Tibial artery (tissue), 4 donors: ENCODE measurements at regions not wholly inside any gene's neighbourhood (a gene's known extent, or its start where the extent isn't known, plus 50 kb on each side); places are given as distances from the start of the nearest gene placed in this dataset.

Experiments
- DNase-seq, 2 donors: peaks; one replicate each; pipeline ENCODE4 v3.0.0-alpha.2; 2019
- H3K27ac ChIP-seq, 2 donors: fragments of 200-600 bp; sonication (generic) in 1 of 2; 1 replicate in 1 of 2; 2 replicates in 1 of 2; pipeline ENCODE4 v1.5.1; 2018 to 2019; ENCODE audit warnings: mild to moderate bottlenecking in 1 of 2
- H3K27me3 ChIP-seq, 2 donors: fragments of 200-600 bp; sonication (generic) in 1 of 2; one replicate each; pipeline versions ENCODE4 v1.5.1 to v1.6.0; 2016 to 2019
- H3K36me3 ChIP-seq, 3 donors: fragments of 200-600 bp; sonication (generic) in 2 of 3; one replicate each; pipeline ENCODE4 v1.5.1; 2016 to 2019; ENCODE audit warnings: mild to moderate bottlenecking in 2 of 3
- H3K4me1 ChIP-seq, 4 donors: fragments of 200-600 bp; sonication (generic) in 2 of 4; 1 replicate in 3 of 4; 2 replicates in 1 of 4; pipeline ENCODE4 v1.5.1; 2016 to 2019
- H3K4me3 ChIP-seq, 2 donors: fragments of 200-600 bp; sonication (generic) in 1 of 2; 1 replicate in 1 of 2; 2 replicates in 1 of 2; pipeline ENCODE4 v1.5.1; 2018 to 2019; ENCODE audit warnings: mild to moderate bottlenecking in 2 of 2
- H3K9me3 ChIP-seq, 3 donors: fragments of 200-600 bp; sonication (generic) in 1 of 3; one replicate each; pipeline ENCODE4 v1.5.1; 2016 to 2019
- CTCF ChIP-seq, 2 experiments: fragments of 200-600 bp in 1 of 2; fragments of 450-650 bp in 1 of 2; IDR thresholded peaks; one replicate each; pipeline ENCODE4 v1.5.1; 2017 to 2019; ENCODE audit warnings: antibody characterized with exemption in 2 of 2, mild to moderate bottlenecking in 1 of 2, moderate library complexity in 1 of 2
- intact Hi-C: fragments of 100-400 bp; cut with DNase I; formaldehyde crosslinking; loops from one replicate; pipeline ENCODE4 v1.15.0; 2023; ENCODE audit warnings: low total_unique reads

- no peak for DNase-seq
- no peaks in the 10 kb centered on the region for H3K9me3 ChIP-seq
- TF ChIP-seq CTCF (IDR thresholded peaks at IDR 0.05) = no peak
- H3K4me3 ChIP-seq = no peak overlapping the region
- no peaks in the 10 kb centered on the region for H3K27me3 ChIP-seq
- no peak overlapping the region for H3K27ac ChIP-seq
- intact Hi-C loops = no loop called here
- H3K4me1 ChIP-seq = no peaks in the 10 kb centered on the region
- H3K36me3 ChIP-seq = no peaks in the 10 kb centered on the region
Measured at GRCh38 chr14:26938054-26938453, 340.2 kb upstream of the NOVA1 start.

GRCh38 chr14:26939755-26940154 is 341.9 kb upstream of the NOVA1 start:
- H3K36me3 ChIP-seq = no peaks in the 10 kb centered on the region
- DNase-seq = no peak
- no peaks in the 10 kb centered on the region for H3K4me1 ChIP-seq
- no peaks in the 10 kb centered on the region for H3K9me3 ChIP-seq
- H3K4me3 ChIP-seq = no peak overlapping the region
- no peak for TF ChIP-seq CTCF (IDR thresholded peaks at IDR 0.05)
- H3K27ac ChIP-seq = no peak overlapping the region
- no peaks in the 10 kb centered on the region for H3K27me3 ChIP-seq
- intact Hi-C loops = no loop called here

GRCh38 chr14:26941521-26941920 is 343.7 kb upstream of the NOVA1 start:
- H3K4me3 ChIP-seq = no peak overlapping the region
- no peaks in the 10 kb centered on the region for H3K27me3 ChIP-seq
- no peaks in the 10 kb centered on the region for H3K4me1 ChIP-seq
- no peaks in the 10 kb centered on the region for H3K36me3 ChIP-seq
- TF ChIP-seq CTCF (IDR thresholded peaks at IDR 0.05) = no peak
- intact Hi-C loops = no loop called here
- no peak for DNase-seq
- H3K9me3 ChIP-seq = no peaks in the 10 kb centered on the region
- H3K27ac ChIP-seq = no peak overlapping the region

GRCh38 chr14:26947265-26947664 is 349.4 kb upstream of the NOVA1 start:
- Histone ChIP-seq H3K4me3 (no peak overlapping the region), H3K4me1 (no peaks in the 10 kb centered on the region), H3K9me3 (peaks cover 0 to 3% (median 0%) of the 10 kb centered on the region in 3 donors), H3K27ac (no peak overlapping the region), H3K36me3 (no peaks in the 10 kb centered on the region), H3K27me3 (no peaks in the 10 kb centered on the region)
- DNase-seq = no peak
- intact Hi-C loops = no loop called here
- no peak for TF ChIP-seq CTCF (IDR thresholded peaks at IDR 0.05)

GRCh38 chr14:26959437-26959836 is 361.6 kb upstream of the NOVA1 start:
- intact Hi-C loops = no loop called here
- Histone ChIP-seq H3K27ac (no peak overlapping the region), H3K4me3 (no peak overlapping the region), H3K9me3 (no peaks in the 10 kb centered on the region), H3K27me3 (no peaks in the 10 kb centered on the region), H3K4me1 (no peaks in the 10 kb centered on the region), H3K36me3 (no peaks in the 10 kb centered on the region)
- no peak for DNase-seq
- no peak for TF ChIP-seq CTCF (IDR thresholded peaks at IDR 0.05)

- no peak for TF ChIP-seq CTCF (IDR thresholded peaks at IDR 0.05)
- H3K4me3 ChIP-seq = no peak overlapping the region
- H3K27ac ChIP-seq = no peak overlapping the region
Measured at GRCh38 chr14:26959972-26960660, 362.3 kb upstream of the NOVA1 start.

More at GRCh38 chr14:26959972-26960660, 362.3 kb upstream of the NOVA1 start:
- no peaks in the 10 kb centered on the region for H3K27me3 ChIP-seq
- intact Hi-C loops = no loop called here
- no peak for DNase-seq
- no peaks in the 10 kb centered on the region for H3K9me3 ChIP-seq
- H3K4me1 ChIP-seq = no peaks in the 10 kb centered on the region
- H3K36me3 ChIP-seq = no peaks in the 10 kb centered on the region
